GM19328 (cell line): ENCODE measurements at regions not wholly inside any gene's neighbourhood (a gene's known extent, or its start where the extent isn't known, plus 50 kb on each side); places are given as distances from the start of the nearest gene placed in this dataset.
"Not testable (repeated sequence)": the region's sequence is repeated elsewhere in the genome, so short reads cannot be mapped to it uniquely, and the experiment has no call there.

ENCODE experiments used
- ATAC-seq: cut with Tn5 transposase; IDR thresholded peaks from one replicate; pipeline ENCODE4 v1.9.1; 2021; ENCODE audit warnings: mild to moderate bottlenecking, moderate library complexity; ENCODE audit not compliant: unreplicated experiment

DNA sequence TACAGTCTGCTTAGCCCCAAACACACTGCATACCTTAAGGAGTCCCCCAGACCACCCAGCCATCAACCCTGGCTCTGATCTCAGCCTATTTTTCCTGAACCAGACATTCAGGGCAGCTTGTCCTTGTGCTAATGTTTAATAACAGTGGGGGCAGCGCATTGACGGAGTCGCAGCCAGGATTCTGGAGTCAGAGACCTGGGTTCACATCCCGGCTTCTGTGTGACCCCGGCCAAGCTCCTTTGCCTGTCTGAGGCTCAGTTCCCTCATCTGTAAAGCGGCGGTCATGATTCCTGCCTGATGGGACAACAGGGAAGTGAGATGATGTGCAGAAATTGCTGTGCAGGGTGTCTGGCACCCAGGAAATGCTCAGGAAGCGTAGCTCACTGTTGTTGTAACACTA is 63.1 kb downstream of the MATN1 start:
- no peak for ATAC-seq

DNA sequence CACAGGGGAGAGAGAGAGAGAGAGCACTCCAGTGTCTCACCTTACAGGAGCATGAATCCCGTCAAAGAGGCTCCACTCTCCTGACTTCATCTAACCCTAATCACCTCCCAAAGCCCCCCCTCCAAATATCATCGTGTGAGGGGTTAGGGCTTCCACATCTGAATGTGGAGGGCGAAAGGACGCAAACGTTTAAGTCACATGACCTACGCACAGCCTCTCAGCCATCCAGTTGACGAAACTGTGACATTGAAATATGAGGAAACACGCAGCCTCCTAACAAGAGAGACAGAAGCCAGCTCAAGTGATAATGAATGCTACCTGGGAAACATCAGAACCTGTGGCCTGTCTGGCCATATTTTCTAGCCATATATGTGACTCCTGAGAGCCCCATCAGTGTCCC is 63.7 kb downstream of the MATN1 start:
- no peak for ATAC-seq

- ATAC-seq, result not testable (repeated sequence)
Measured at GRCh38 chr1:30658375-30658774, 65.0 kb downstream of the MATN1 start.

DNA sequence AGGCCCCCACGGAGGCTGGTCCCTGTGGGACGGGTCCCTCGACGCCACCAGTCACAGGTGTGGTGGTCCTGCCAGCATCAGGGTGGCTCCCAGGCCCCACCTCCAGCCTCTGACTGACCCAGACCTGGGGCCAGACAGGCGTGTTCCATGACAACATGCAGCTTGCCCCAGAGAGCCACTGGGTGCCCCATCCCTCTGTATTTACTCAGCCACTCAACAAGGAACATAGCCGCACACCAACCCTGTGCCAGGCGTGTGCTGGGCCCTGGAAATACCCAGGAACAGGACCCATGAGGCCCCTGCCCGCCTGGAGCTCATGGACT is 65.4 kb downstream of the MATN1 start:
- ATAC-seq, result no peak

GRCh38 chr1:30657131-30658013 is 66.0 kb downstream of the MATN1 start:
- no peak for ATAC-seq

DNA sequence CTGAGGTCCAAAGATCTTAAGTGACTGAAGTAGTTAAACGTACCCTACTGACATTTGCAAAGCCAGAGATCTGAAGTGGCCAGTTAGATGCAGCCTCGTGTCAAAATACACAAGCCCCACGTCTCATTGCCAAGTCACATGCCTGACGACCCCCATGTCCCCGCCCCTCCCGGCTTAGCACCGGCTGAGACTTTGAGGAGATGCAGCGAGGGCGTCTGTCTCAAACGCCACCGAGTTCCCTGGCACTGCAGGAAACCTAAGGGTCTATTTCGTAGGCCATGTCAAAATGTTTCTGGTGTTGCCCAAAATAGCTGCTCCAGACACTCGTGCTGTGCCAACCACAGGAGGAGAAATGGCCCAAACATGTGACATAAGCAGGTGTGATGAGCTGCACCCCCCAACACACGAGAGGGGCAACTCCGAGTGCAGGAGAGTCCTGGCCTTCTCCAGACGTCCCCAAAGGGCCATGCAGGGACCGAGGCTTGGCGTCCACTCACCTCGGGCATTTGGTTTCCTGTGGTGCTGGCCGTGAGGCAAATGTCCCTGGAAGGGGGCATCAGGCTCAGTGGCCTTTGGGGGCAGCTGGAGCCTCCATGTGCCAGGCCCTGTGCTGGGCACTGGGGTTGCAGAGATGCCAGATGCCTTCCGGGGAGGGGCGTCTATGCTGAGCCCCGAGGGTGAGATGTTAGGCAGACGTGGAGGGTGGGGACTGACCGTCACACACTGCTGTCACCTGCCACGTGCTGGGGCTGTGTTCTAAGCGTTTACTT is 67.0 kb downstream of the MATN1 start:
- no peak for ATAC-seq

- no peak for ATAC-seq
Measured at GRCh38 chr1:30655672-30656071, 67.7 kb downstream of the MATN1 start.

- no peak for ATAC-seq
Measured at GRCh38 chr1:30654188-30654587, 69.2 kb downstream of the MATN1 start.

DNA sequence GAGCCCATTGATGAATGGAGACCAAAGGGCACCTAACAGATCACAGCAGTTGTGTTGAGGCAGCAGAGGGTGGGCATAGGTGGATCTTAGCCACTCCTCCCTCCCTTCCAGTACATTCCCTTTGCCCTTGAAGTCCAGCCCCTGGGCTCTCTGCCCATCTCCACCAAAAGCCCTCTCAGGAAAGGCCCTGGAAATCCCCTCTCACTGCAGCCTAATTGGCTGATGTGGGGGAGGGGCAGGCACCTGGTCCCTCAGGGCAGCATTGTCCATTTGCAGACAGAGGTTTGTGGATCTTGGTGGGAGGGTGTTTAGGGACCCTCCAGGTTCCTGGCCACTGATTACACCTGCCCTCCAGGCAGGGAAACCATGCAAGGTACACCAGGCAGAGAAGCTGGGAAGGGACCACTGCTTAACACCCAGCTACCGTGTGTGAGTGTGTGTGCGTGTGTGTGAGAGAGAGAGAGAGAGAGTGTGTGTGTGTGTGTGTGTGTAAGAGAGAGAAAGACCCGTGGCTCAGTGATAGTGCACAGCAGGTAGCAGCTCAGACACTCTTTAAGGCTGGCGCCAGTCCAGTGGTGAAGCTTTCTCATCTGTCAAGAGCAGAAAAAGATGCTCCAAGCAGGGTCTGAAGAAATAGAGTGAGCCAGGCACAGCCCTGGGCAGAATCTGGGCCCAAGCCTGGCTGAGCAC is 71.1 kb downstream of the MATN1 start:
- ATAC-seq, result no peak

DNA sequence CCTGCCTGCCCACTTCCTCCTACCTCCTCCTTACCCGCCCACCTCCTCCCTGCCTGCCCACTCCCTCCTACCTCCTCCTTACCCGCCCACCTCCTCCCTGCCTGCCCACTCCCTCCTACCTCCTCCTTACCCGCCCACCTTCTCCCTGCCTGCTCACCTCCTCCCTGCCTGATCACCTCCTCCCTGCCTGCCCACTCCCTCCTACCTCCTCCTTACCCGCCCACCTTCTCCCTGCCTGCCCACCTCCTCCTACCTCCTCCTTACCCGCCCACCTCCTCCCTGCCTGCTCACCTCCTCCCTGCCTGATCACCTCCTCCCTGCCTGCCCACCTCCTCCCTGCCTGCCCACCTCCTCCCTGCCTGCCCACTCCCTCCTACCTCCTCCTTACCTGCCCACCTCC is 72.0 kb downstream of the MATN1 start:
- ATAC-seq, result not testable (repeated sequence)

- no peak for ATAC-seq
Measured at GRCh38 chr1:30650968-30651320, 72.4 kb downstream of the MATN1 start.

DNA sequence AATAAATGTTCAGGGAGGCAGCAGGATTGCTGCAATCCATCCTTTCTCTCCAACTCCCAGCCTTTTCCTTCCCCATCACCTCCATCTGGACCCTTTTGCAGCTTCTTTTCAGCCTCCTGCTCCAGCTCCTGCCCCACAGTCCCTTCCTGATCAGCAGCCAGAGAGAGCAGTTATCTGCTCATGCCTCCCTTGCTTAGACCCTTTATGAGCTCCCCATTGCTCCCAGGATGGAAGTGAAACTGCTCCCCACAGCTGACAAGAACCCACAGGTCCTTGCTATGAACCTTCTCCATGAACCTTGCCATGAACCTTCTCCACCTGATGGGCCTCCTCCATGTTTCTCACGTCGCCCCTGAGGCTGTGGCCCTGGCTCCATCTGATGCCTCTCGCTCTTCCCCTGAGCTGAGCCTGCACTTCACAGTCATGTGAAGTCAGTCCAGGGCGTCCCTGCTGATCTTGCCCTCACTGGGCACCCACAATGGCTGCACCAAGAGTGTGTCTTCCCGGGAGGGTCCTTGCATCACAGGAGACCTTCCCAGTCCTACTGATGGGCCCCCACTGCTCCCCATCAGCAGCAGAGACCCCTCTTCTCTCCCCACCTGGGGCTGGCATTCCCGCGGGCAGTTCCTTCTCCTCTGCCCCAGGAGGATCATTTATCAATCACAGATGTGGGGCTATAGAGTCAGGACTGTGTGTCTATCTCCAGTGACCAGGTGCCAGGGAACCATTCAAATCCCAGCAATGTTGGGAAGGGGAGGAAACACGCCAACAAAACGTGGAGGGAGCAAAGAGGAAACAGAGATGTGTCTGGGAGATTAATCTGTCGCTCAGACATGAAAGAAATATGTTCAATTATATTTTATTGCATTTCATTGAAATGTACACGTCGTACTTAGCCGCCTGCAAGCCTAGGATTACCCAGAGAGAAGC is 73.1 kb downstream of the MATN1 start:
- no peak for ATAC-seq

DNA sequence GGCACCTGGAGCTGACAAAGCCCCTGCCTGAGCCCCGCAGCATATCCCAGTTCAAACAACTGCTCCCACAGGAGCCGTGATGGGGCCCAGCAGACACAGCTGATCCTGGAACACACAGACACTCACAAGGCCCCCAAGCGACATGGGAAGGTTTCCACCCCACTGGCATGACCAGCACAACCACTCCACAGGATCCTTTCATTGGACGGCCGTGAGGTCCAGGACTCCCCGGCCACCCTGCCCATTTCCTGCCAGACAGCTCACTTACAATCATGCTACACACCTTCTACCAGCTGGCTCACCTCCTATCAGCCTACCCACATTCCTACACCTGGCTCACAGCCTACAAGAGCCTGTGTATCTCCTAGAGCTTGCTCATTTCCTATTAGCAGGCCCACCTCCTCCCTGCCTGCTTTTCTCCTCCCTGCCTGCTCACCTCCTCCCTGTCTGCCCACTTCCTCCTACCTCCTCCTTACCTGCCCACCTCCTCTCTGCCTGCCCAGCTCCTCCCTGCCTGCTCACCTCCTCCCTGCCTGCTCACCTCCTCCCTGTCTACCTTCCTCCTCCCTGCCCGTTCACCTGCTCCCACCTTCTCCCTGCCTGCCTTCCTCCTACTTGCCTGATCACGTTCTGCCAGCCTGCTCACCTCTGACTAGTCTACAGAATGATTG is 73.9 kb downstream of the MATN1 start:
- ATAC-seq, result no peak

DNA sequence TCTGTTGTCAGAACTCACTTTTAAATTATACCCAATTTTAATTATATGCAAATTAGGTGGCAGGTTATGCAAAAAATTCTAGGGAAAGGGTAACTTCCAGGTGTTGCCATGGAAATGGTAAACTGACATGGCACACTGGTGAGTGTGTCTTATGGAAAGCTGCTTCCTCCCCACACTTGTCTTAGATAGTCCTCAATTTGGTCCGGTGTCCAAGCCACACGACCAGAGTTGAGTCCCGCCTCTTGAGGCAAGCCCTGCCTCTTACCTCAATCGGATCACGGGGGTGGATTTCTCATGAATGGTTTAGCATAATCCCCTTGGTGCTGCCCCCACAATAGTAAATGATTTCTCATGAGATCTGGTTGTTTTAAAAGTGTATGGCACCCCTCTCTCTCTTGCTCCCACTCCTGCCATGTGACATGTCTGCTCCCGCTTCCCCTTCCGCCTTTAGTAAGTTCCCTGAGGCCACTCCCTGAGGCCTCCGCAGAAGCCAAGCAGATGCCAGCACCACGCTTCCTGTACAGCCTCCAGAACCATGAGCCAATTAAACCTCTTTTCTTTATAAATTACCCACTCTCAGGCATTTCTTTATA is 74.9 kb downstream of the MATN1 start:
- no peak for ATAC-seq

DNA sequence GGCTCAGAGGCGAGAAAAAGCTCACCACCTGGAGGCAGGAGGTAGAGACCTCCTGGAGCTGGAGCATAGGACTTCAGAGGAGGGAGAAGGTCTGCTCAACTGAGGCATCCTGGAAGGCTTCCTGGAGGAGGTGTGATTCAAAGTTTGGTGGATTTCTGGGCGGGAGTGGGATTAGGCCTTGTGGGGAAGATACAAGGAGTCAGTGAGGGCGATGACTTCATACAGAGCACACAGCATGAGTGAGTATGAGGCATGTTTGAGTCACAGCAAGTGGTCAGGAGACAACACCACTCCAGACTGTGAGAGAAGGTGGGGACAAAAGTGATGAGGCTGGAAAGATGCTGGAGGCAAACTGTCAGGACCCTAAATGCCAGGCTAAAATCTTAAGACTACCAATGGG is 77.6 kb downstream of the MATN1 start:
- no peak for ATAC-seq

- ATAC-seq, result no peak
Measured at GRCh38 chr1:30642391-30643120, 80.8 kb downstream of the MATN1 start.

DNA sequence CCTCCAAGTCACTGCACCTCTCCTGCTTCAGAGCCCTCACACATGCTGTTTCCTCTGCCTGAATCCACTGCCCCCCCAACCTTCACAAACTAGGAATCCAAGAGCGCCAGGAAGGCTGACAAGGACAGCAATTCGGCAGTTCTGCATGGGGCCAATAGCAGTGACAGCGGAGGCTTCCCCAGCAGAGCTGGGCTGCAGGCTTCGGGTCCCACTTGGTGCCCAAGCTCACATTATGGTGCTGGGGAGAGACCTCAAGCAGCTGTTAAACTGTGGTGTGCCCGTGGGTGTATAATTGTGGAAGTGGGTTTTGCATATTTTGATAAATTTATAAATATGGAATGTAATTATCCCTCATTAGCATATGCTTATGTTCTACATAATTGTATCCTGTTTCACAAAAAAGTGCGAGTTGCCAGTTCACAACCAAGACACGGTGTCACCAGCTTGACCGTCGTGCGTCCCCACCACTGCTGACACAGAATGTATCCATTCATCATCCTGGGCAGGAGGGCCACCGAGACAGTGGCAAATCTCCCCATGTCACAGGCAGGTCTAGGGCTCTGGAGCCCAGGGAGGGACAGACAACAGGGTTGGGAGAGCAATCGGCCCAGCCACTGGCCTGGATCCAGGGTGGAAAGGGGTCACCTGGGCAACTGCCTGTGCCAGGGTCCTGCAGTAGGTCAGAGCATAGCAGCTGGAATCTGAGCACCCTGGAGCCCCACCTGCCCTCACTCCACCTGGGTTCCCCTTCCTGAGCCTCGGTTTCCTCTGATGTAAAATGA is 81.6 kb downstream of the MATN1 start:
- no peak for ATAC-seq

DNA sequence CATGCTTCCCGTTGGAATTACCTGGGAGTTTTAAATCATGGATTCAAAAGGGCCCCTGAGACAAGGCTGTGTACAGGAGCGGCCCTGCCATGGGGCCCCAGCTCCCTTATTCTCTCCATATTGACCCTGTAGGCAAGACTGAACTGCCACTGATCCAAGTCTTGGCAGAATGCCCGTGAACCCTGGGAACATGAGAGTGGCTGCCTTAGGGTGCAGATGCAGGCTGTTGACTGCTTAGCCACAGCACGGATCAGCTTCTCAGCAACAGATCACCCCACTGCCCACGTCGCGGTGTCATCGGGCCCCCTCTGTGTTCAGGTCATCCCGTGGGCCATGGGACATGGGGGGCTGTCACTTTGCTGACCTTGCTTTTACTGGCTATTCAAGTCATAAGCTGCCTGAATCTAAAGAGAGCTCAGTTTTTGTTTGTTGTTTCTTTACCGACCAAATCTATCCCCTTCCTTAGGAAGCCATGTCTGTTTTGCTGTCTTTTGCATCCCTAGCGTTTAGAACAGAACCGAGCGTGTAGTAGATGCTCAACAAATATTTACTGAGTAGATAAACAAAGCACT is 83.4 kb downstream of the MATN1 start:
- no peak for ATAC-seq
